ENCODE measurements at regions not wholly inside any gene's neighbourhood (a gene's known extent, or its start where the extent isn't known, plus 50 kb on each side); places are given as distances from the start of the nearest gene placed in this dataset.

- TF ChIP-seq POLR2A (IDR thresholded peaks at IDR 0.05) (no peak), CTCF (IDR thresholded peaks at IDR 0.05) (no peak)
These were observed 170.6 kb upstream of the MDGA2 start for GRCh38 chr14:47846008-47846407.

All from adrenal gland (tissue), 5 donors.